Skin of body (tissue), 1 donor: ENCODE measurements at regions not wholly inside any gene's neighbourhood (a gene's known extent, or its start where the extent isn't known, plus 50 kb on each side); places are given as distances from the start of the nearest gene placed in this dataset.
"Not testable (repeated sequence)": the region's sequence is repeated elsewhere in the genome, so short reads cannot be mapped to it uniquely, and the experiment has no call there.

Experiments used
- DNase-seq: peaks from one replicate; lab custom pipeline; 2025; lab: John Stamatoyannopoulos, UW

DNA sequence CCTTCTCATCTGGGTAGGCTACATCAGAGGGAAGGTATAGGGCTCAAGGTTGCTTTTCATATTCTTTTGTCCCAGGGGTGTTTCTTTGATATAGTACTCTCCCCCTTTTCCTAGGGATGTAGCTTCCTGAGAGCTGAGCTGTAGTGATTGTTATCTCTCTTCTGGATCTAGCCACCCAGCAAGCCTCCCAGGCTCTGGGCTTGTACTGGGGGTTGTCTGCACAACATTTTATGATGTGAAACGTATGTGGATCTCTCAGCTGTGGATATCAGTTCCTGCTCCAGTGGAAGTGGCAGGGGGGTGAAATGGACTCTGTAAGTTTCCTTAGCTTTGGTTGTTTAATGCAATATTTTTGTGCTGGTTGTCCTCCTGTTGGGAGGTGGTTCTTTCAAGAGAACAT, 437.3 kb upstream of the SYNCRIP start:
- no peak for DNase-seq

GRCh38 chr6:86070151-86070550, 427.5 kb upstream of the SYNCRIP start:
- DNase-seq, result no peak

DNA sequence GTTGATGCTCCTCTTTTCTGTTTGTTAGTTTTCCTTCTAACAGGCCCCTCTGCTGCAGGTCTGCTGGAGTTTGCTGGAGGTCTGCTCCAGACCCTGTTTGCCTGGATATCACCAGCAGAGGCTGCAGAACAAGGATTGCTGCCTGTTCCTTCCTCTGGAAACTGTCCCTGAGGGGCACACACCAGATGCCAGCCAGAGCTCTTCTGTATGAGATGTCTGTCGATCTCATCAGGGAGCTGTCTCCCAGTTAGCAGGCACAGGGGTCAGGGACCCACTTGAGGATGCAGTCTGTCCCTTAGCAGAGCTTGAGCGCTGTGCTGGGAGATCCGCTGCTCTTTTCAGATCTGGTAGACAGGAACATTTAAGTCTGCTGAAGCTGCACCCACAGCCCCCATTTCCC, 422.3 kb upstream of the SYNCRIP start:
- not testable (repeated sequence) for DNase-seq

DNA sequence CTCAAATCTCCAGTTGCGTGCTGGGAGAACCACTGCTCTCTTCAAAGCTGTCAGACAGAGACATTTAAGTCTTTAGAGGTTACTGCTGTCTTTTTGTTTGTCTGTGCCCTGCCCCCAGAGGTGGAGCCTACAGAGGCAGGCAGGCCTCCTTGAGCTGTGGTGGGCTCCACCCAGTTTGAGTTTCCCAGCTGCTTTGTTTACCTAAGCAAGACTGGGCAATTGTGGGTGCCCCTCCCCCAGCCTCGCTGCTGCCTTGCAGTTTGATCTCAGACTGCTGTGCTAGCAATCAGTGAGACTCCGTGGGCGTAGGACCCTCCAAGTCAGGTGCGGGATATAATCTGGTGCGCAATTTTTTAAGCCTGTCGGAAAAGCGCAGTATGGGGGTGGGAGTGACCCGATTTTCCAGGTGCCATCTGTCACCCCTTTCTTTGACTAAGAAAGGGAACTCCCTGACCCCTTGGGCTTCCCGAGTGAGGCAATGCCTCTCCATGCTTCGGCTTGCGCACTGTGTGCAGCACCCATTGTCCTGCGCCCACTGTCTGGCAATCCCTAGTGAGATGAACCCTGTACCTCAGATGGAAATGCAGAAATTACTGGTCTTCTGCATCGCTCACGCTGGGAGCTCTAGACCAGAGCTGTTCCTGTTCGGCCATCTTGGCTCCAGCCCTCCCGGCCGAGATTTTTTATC, 414.8 kb upstream of the SYNCRIP start:
- not testable (repeated sequence) for DNase-seq

GRCh38 chr6:86045038-86045437, 402.4 kb upstream of the SYNCRIP start:
- no peak for DNase-seq

DNA sequence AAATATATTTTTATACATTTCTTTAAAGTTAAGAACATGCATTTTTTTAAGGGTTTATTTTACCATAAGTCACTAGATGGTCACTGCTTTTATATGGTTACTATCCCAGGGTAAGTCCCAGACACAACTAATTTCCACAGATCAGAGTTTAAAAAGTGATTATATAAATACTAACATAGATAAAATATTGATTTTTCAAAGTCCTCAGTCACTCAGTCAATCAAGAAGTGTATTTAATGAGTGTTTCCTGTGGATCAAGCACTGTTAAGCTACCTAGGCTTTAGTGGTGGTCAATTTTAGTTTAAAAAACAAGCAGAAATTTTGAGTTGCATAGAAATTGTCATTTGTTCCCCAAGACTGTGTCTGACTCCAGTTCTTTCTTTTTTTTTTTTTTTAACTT, 399.5 kb upstream of the SYNCRIP start:
- no peak for DNase-seq

- DNase-seq, result no peak
Measured at GRCh38 chr6:86031713-86032112, 389.0 kb upstream of the SYNCRIP start.

GRCh38 chr6:86030875-86031274, 388.2 kb upstream of the SYNCRIP start:
- no peak for DNase-seq

- DNase-seq, result no peak
Measured at GRCh38 chr6:86028776-86029175, 386.1 kb upstream of the SYNCRIP start.

DNA sequence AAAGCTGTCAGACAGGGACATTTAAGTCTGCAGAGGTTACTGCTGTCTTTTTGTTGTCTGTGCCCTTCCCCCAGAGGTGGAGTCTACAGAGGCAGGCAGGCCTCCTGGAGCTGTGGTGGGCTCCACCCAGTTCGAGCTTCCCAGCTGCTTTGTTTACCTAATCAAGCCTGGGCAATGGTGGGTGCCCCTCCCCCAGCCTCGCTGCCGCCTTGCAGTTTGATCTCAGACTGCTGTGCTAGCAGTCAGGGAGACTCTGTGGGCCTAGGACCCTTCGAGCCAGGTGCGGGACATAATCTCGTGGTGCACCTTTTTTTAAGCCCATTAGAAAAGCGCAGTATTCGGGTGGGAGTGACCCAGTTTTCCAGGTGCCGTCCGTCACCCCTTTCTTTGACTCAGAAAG, 384.2 kb upstream of the SYNCRIP start:
- DNase-seq, result not testable (repeated sequence)

DNA sequence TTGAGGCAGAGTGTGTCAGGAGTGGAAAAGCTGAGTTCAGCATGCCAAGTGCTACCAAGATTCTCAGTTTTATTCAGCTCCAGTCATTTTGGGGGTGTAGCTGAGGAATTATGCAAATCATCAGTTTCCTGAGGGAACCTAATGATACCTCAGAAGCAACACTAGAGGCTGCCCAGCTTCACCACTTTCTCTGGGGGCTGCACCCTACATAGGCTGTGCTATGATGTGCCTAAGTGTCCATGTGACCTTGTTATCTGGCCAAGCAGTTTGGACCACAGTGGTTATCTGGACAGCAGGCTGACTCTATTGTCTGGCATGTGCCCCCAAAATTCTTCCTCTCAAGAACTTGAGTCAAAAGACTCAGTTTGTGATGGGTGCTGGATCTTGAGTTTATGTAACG, 374.6 kb upstream of the SYNCRIP start:
- DNase-seq, result no peak

DNA sequence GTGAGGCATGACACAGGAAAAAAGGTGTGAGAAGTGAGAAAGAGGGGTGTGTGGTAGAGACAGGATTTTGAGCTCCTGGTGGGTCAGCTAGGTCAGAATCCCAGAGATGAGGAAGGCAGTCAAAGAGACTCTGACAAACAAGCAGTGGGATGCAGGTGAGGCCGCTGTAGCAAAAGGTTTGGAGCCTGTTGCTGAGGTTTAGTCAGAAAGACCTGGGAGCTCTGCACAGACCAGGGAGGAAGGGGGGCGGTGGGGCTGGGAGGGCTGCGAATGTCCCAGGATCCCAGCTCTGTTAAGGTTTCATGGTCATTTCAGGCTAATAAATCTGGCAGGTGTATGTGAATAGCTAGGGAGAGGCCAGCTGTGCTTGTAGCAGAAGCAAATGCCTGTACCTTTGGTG, 373.9 kb upstream of the SYNCRIP start:
- no peak for DNase-seq

- DNase-seq, result no peak
Measured at GRCh38 chr6:86016077-86016476, 373.4 kb upstream of the SYNCRIP start.

DNA sequence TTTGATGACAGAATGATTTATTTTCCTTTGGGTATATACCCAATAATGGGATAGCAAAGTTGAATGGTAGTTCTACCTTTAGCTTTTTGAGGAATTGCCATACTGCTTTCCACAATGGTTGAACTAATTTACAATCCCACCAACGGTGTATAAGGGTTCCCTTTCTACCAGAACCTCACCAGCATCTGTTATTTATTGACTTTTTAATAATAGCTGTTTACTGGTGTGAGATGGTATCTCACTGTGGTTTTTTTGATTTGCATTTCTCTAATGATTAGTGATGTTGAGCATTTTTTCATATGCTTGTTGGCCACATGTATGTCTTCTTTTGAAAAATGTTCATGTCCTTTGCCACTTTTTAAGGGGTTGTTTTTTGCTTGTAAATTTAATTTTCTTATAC, 370.3 kb upstream of the SYNCRIP start:
- DNase-seq, result not testable (repeated sequence)

DNA sequence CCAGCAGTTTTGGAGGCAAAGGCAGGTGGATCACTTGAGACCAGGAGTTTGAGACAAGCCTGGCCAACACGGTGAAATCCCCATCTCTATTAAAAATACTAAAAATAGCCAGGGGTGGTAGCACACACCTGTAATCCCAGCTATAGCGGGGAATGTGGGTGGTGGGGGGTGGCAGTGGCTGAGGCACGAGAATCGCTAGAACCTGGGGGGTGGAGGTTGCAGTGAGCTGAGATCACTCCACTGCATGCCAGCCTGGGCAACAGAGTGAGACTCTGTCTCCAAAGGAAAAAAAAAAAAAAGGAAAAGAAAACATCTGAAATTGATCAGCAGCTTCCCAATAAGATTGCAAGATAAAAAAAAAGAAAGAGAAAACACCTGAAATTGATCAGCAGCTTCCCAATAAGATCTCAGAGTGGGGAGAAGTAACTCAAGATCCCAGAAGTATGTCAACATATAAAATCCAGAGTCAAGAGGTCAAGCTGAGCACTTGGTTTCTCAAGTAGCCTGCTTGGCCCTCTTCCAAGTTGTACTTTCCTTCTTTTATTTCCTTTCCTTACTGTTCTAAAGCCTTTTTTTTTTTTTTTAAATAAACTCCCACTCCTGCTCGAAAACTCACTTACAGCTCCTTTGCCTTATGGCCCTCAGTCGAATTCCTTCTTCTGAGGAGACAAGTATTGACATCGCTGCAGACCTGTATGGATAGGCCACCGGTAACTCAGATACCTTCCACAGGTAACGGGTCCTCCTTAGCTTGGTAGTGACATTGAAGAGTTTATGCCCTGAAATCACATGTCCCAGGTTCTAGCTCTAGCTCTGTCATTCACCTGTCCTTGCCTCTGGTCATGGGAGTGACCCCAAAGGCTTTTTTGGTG, 368.5 kb upstream of the SYNCRIP start:
- DNase-seq, result no peak

GRCh38 chr6:85997206-85997605, 354.5 kb upstream of the SYNCRIP start:
- no peak for DNase-seq

- no peak for DNase-seq
Measured at GRCh38 chr6:85996034-85996375, 353.3 kb upstream of the SYNCRIP start.

GRCh38 chr6:85995339-85996033, 352.8 kb upstream of the SYNCRIP start:
- DNase-seq, result no peak

DNA sequence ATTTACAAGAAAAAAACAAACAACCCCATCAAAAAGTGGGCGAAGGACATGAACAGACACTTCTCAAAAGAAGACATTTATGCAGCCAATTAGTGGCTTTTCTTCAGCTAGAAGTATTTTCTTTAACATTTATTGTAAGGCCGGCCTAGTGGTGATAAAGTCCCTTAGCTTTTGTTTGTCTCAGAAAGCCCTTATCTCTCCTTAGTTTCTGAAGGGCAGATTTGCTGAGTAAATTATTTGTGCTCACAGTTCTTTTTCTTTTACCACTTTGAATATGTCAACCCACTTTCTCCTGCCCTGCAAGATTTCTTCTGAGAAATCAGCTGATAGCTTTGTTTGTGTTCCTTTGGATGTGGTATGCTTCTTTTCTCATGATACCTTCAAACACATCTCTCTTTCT, 344.0 kb upstream of the SYNCRIP start:
- no peak for DNase-seq

DNA sequence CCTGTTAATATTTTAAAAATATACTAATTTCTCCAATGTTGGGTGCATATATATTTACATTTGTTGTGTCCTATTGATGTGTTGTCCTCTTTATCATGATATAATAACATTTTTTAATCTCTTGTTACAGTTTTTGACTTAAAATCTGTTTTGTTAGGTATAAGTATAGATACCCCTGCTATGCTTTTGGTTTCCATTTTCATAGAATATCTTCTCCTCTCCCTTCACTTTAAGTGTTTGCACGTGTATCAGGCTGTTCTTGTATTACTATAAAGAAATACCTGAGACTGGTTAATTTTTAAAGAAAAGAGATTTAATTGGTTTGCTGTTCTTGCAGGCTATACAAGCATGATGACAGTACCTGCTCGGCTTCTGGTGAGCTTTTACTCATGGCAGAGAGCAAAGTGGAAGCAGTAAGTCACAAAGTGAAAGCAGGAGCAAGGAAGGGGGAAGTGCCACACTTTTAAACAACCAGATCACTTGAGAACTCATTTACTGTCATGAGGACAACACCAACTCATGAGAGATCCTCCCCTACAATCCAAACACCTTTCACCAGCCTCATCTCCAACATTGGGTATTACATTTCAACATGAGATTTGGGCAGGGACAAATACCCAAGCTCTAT, 340.5 kb upstream of the SYNCRIP start:
- no peak for DNase-seq

DNA sequence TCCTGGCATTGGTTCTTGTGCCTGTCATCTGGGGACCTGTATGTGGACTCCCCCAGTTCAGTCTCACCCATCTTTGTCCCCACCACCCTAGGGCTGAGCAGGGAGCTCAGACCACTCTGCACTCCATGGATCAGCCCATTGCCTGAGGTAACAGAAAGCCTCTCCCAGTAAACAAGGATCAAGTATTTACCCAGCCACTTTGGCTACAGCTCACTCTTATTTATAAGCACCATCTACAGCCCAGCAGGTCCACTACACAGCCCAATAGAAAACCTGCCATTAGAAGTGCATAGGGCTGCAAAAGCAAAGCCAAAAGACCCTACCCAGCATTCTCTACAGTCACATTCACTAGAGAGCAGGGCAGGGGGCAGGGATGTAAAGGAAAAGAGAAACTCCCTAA, 335.0 kb upstream of the SYNCRIP start:
- DNase-seq, result no peak

DNA sequence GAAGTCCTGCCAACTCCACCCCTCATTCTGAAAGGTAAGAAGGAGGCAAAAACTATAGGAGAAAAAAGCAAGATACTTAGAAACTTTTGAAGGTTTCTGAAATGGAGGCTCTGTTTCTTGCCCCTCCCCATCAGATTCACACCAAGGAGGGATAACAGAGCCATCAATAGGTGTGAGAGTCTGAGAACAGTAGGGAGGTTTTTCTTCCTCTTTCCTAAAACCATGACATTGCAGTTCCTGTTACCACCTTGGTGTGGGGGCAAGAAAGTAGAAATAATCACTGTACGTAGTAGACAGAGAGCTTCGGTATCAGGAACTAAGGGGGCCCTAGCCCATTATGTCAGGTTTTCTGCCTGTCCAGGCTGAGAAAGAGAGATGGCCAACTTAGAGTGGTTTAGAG, 333.3 kb upstream of the SYNCRIP start:
- DNase-seq, result no peak
